ENCODE measurements at regions not wholly inside any gene's neighbourhood (a gene's known extent, or its start where the extent isn't known, plus 50 kb on each side); places are given as distances from the start of the nearest gene placed in this dataset.
A peak's percentile ranks its signal among the peaks of the same experiment; 100 is the strongest.

GRCh38 chr22:44611880-44612496, 90.0 kb upstream of the PRR5 start:
- no peak for DNase-seq

GRCh38 chr22:44610071-44610470, 91.9 kb upstream of the PRR5 start:
- no peak for DNase-seq

GRCh38 chr22:44609400-44609988, 92.5 kb upstream of the PRR5 start:
- no peak for DNase-seq

GRCh38 chr22:44608597-44609399, 93.2 kb upstream of the PRR5 start:
- no peak for DNase-seq

GRCh38 chr22:44606126-44606525, 95.9 kb upstream of the PRR5 start:
- no peak for DNase-seq

GRCh38 chr22:44605486-44605885, 96.5 kb upstream of the PRR5 start:
- peak; percentile 81 for DNase-seq

GRCh38 chr22:44604991-44605390, 97.0 kb upstream of the PRR5 start:
- no peak for DNase-seq

- peak; percentile 21 for DNase-seq
These were observed 97.5 kb upstream of the PRR5 start for GRCh38 chr22:44604455-44604854.

- peak; percentile 51 for DNase-seq
These were observed 98.2 kb upstream of the PRR5 start for GRCh38 chr22:44603767-44604166.

- DNase-seq = no peak
These were observed 100.3 kb upstream of the PRR5 start for GRCh38 chr22:44601725-44602124.

GRCh38 chr22:44601189-44601588, 100.8 kb upstream of the PRR5 start:
- DNase-seq = no peak

- DNase-seq = no peak
These were observed 101.7 kb upstream of the PRR5 start for GRCh38 chr22:44600207-44600785.

GRCh38 chr22:44599500-44600140, 101.6 kb upstream of the RTL6 start:
- peak; percentile 37 for DNase-seq

- DNase-seq = no peak
These were observed 101.1 kb upstream of the RTL6 start for GRCh38 chr22:44599084-44599483.

- peak; percentile 75 for DNase-seq
These were observed 99.6 kb upstream of the RTL6 start for GRCh38 chr22:44597616-44598015.

GRCh38 chr22:44596396-44597125, 98.5 kb upstream of the RTL6 start:
- DNase-seq = peak; percentile 63

- peak; percentile 83 for DNase-seq
These were observed 97.9 kb upstream of the RTL6 start for GRCh38 chr22:44595841-44596341.

GRCh38 chr22:44594951-44595350, 96.9 kb upstream of the RTL6 start:
- peak; percentile 36 for DNase-seq

- peak; percentile 74 for DNase-seq
These were observed 94.8 kb upstream of the RTL6 start for GRCh38 chr22:44592824-44593148.

- DNase-seq = peak; percentile 36
These were observed 94.2 kb upstream of the RTL6 start for GRCh38 chr22:44592126-44592823.

GRCh38 chr22:44591146-44591790, 93.2 kb upstream of the RTL6 start:
- DNase-seq = no peak

Measured in retina (tissue), 1 donor.